ENCODE measurements at regions not wholly inside any gene's neighbourhood (a gene's known extent, or its start where the extent isn't known, plus 50 kb on each side); places are given as distances from the start of the nearest gene placed in this dataset.

DNA sequence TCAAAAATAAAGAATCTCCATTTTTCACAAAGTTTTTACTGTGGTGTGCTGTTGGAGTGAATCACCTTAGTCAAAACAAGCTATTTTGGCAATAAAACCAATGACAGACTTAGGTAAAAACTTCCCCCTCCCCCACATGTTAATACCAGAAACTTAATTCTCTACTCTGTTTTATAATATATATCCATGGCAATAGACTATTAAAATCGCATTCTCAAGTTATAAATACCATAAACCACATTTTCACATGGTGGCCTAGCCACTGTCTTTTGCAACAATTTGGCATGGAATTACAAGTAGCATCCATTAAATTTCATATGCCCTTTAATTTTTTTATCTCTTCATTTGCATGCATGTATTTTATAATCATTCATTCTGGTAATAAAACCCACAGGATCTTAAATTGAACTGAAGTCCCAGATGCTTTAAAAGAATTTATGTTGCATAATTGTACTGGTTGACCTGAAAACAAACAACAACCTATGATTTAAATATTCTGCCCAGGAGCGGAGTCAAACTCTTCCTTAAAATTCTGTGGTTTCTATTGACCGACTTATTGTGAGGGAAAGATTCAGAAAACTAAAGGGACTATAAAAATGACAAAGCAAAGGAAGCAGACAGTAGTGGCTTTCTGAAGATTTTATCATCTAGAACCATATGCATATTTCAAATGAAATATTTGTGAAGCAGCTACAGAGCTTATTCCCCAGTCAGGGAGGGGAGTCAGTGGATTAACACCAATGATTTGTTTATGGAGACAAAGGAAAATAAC, 229.0 kb upstream of the TBL1XR1 start:
- Histone ChIP-seq H3K4me3 (ENCODE audit: low read depth, low read length) (no peak overlapping the region), H3K4me1 (peaks cover 11% of the 10 kb centered on the region; the same call in 1 of the 2 replicates), H3K27me3 (no peaks in the 10 kb centered on the region), H3K9me3 (no peaks in the 10 kb centered on the region), H3K36me3 (no peaks in the 10 kb centered on the region)
- TF ChIP-seq, protein P1, sequence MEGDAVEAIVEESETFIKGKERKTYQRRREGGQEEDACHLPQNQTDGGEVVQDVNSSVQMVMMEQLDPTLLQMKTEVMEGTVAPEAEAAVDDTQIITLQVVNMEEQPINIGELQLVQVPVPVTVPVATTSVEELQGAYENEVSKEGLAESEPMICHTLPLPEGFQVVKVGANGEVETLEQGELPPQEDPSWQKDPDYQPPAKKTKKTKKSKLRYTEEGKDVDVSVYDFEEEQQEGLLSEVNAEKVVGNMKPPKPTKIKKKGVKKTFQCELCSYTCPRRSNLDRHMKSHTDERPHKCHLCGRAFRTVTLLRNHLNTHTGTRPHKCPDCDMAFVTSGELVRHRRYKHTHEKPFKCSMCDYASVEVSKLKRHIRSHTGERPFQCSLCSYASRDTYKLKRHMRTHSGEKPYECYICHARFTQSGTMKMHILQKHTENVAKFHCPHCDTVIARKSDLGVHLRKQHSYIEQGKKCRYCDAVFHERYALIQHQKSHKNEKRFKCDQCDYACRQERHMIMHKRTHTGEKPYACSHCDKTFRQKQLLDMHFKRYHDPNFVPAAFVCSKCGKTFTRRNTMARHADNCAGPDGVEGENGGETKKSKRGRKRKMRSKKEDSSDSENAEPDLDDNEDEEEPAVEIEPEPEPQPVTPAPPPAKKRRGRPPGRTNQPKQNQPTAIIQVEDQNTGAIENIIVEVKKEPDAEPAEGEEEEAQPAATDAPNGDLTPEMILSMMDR (IDR thresholded peaks at IDR 0.05; ENCODE audit: low read depth, low read length), result no peak
- DNase-seq, result no peak

GRCh38 chr3:177426878-177427495, 229.7 kb upstream of the TBL1XR1 start:
- DNase-seq, result no peak
- Histone ChIP-seq H3K4me3 (ENCODE audit: low read depth, low read length) (no peak overlapping the region), H3K36me3 (no peaks in the 10 kb centered on the region), H3K27me3 (no peaks in the 10 kb centered on the region), H3K4me1 (peaks cover 18% of the 10 kb centered on the region), H3K9me3 (no peaks in the 10 kb centered on the region)
- TF ChIP-seq, protein P1 (IDR thresholded peaks at IDR 0.05; ENCODE audit: low read depth, low read length), result no peak

DNA sequence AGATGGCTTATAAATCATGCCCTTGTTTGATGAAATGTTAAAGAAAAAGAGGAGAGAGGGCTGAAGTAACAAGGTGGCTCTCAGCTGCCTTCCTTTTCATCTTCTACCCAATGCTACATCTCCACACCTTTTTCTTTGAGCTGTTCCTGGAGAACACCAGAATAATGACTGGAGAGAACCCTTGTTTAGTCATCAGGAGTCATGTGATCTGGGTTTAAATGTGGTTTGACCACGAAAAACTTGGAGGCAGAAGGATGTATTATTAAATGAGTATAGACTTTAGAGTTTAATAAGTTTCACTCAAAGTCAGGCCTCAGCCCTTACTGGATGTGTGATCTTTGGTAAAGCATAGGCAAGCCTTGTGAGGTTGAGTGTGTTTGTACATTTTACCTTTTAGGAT, 230.3 kb upstream of the TBL1XR1 start:
- Histone ChIP-seq H3K27me3 (no peaks in the 10 kb centered on the region), H3K36me3 (no peaks in the 10 kb centered on the region), H3K4me3 (ENCODE audit: low read depth, low read length) (no peak overlapping the region), H3K4me1 (peaks cover 22% of the 10 kb centered on the region), H3K9me3 (no peaks in the 10 kb centered on the region)
- TF ChIP-seq, protein P1 (IDR thresholded peaks at IDR 0.05; ENCODE audit: low read depth, low read length), result no peak
- no peak for DNase-seq

DNA sequence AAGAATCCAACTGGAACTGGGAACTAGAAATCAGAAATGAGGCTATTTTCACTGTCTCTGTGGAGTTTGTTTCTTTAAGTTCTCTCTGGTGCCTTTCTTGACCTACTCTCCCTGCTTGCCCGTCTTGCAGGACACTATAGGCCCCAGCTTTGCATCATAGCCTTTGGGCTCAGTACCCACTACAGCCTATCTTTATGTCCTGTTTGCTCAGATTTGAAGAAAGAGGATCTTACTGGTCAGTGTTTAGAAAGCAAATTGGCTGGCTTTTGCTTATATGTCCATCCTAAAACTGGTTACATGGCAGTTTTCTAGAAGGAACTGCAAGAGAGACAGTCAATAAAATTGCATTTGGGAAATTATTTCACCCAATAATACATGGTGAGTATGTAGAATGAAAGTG, 231.8 kb upstream of the TBL1XR1 start:
- peaks cover 22% of the 10 kb centered on the region for H3K4me1 ChIP-seq
- no peaks in the 10 kb centered on the region for H3K36me3 ChIP-seq
- H3K9me3 ChIP-seq, result no peaks in the 10 kb centered on the region
- no peak for DNase-seq
- no peaks in the 10 kb centered on the region for H3K27me3 ChIP-seq
- TF ChIP-seq, protein P1 (IDR thresholded peaks at IDR 0.05; ENCODE audit: low read depth, low read length), result no peak
- H3K4me3 ChIP-seq (ENCODE audit: low read depth, low read length), result no peak overlapping the region

DNA sequence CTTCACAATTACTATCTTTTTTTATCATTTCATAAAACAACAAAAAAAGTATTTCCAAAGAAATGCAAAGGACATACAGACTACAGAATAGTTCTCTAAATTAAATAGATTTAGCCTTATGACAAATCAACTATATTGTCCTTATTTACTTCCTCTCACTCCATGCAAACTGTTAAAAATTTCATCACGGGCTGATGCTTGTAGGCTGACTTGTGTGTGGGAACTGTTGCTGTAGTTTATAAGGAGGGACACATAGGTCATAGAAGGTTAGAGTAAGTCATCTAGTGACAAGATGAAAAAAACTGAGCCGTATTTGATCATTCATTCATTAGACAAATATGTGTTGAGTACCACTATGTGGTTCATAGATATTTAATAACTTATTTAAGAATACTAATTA, 232.5 kb upstream of the TBL1XR1 start:
- Histone ChIP-seq H3K4me1 (peaks cover 22% of the 10 kb centered on the region), H3K36me3 (no peaks in the 10 kb centered on the region), H3K27me3 (no peaks in the 10 kb centered on the region), H3K4me3 (ENCODE audit: low read depth, low read length) (no peak overlapping the region), H3K9me3 (no peaks in the 10 kb centered on the region)
- DNase-seq, result no peak
- TF ChIP-seq, protein P1 (IDR thresholded peaks at IDR 0.05; ENCODE audit: low read depth, low read length), result no peak

DNA sequence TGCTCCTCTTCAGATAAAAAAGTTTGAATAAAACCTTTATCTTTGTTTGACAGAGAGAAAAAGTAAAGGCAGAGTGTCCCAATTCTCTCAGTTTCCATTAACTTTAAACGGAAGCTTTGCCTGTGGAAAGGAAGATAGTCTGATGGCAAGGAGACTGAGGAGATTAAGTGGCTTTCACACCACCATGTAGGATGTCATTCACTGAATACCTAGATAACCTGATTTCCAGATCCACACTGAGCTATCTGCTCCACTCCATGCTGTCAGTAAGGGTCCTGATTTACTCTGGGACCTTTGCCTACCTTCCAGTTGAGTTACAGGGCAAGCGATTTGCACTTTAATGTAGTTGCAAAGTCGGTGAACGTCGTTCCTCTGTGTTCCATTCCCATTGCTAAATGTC, 233.4 kb upstream of the TBL1XR1 start:
- no peak overlapping the region for H3K4me3 ChIP-seq (ENCODE audit: low read depth, low read length)
- TF ChIP-seq, protein P1 (IDR thresholded peaks at IDR 0.05; ENCODE audit: low read depth, low read length), result no peak
- H3K9me3 ChIP-seq, result no peaks in the 10 kb centered on the region
- peaks cover 22% of the 10 kb centered on the region for H3K4me1 ChIP-seq
- no peak for DNase-seq
- no peaks in the 10 kb centered on the region for H3K36me3 ChIP-seq
- H3K27me3 ChIP-seq, result no peaks in the 10 kb centered on the region

Measured in BE2C (cell line).